IPS-NIHi7 (cell line): ENCODE measurements at regions not wholly inside any gene's neighbourhood (a gene's known extent, or its start where the extent isn't known, plus 50 kb on each side); places are given as distances from the start of the nearest gene placed in this dataset.

Source experiments
- DNase-seq: peaks from one replicate; pipeline ENCODE4 v3.0.0; 2012; ENCODE audit warnings: mixed read lengths; ENCODE audit errors: extremely low spot score

DNA sequence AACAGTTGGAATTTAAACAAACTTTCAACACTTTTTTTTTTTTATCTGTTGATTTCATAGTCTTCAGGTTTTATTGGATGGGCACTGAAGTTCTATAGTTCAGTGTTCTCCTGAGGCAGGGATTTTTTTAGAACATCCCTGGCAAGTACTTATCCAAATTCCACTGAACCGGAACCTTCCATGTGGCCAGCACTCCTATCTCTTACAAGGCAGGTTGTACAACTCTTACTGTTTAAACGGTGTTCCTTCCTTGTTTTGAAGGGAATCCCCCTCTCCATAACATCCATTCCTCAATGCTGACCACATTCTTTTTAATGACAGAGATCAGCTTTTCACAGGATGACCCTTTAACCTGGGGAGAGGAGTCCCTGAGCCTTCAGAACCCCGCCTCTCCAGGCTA, 238.9 kb upstream of the CTBP2 start:
- no peak for DNase-seq

DNA sequence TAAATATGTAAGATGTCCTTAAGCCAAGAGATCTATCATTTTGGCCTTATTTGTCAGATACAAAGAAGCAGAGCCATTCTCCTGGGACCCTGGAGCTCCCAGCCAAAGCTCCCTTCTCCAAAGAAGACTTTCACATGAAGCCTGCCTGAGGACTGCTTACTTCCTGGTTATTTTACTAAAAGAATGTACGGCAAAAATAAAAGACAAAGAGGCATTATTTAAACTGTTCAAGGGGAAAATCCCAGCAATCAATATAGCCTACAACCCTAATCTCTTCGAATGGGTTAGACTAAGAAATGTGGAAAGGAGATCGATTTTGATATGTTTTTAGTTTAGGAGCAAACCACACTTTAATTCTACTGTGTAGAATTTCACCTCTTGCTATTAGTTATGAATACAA, 237.9 kb upstream of the CTBP2 start:
- DNase-seq, result no peak

DNA sequence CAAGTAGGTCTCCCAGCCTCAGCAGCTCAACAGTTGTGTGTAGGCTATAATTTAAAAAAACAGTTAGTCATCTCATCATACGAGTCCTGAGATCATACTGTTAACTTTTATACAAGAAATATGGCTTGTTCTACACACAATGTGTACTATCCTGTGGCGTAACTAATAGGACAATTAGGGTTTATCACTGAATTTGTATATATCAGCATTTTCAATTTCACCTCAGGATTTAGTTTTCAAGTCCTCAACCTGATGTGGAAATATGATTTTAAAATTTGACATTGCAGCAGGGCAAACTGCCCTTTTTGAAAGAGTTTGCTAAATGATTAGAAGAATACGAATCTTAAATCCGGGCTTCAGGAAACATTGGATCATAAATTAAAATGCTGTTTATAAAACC, 237.2 kb upstream of the CTBP2 start:
- DNase-seq, result no peak

DNA sequence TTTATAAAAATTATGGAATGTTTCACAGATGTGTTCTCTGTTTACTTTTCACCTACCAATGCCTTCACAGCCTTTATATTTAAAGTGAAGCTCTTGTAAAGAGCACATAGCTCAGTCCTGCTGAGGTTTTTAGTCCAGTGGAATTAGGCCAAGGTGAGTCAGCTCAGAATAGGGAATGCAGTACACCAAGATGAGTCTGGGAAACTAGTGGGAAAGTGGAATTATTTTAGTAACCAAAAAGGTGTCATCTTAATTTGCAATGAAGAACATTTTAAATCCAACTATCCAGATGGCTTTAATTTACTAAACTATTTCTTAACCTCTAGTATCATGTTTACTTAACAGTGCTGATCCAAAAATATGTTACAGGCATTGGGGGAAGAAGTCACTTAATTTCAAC, 236.3 kb upstream of the CTBP2 start:
- DNase-seq, result no peak

DNA sequence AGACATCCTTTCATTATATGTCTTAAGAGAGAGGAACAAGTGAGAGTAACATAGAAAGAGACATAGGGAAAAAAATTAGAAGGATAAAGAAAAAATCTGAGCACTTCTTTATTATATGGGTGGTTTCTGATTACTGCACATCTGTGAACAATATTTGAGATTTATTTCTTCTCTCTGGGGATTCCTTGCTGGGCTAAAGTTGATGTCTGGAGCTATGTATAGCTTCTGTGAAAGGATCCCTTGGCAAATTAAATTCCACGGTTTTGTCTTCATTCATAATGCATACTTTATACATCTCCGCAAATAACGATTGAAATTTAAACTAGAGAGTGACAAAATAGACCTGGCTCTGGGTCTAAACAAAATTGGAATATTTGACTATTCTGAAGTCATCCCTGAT, 232.2 kb upstream of the CTBP2 start:
- no peak for DNase-seq

DNA sequence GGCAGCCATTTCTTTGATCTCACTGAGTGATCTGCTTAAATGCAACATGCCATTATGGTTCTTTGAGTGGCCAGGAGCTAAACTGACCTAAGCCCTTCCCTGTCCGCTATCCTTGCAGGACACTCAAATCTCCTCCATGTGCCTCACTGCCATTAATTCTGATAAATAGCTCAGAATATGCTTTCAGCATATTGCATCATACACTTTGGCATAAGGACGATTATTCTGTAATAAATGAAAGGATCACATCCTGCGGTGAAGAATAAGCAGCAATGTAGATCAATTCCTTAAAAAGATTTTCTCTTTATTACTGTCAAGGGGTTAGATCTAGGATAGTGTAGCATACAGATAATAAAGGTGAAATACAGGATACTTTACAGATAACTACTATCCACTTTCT, 231.8 kb upstream of the CTBP2 start:
- DNase-seq, result no peak

DNA sequence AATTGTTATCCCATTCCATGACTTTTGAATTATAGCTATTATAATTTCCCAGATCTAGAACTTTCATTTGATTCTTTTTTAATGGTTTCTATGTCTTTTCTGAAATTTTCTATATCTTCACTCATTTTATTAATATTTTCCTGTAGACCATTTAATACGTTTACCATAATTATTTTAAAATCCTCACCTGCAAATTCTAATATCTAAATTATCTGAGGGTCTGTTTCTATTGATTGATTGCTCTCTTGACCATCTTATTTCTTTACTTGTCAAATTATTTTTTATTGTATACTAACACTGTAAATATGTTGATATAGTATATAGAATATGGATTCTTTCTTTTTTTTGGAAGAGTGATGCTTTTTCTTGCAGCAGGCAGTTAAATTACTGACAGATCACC, 229.3 kb upstream of the CTBP2 start:
- DNase-seq, result no peak

DNA sequence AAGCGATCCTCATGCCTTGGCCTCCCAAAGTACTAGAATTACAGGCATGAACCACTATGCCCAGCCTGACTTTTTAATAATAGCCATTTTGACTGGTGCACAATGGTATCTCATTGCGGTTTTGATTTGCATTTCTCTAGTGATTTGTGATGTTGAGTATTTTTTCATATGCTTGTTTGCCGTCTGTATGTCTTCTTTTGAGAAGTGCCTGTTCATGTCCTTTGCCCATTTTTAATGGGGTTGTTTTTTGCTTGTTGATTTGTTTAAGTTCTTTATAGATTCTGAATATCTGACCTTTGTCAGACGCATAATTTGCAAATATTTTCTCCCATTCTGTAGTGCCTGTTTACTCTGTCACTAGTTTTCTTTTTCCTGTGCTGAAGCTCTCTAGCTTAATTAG, 219.2 kb upstream of the CTBP2 start:
- no peak for DNase-seq

DNA sequence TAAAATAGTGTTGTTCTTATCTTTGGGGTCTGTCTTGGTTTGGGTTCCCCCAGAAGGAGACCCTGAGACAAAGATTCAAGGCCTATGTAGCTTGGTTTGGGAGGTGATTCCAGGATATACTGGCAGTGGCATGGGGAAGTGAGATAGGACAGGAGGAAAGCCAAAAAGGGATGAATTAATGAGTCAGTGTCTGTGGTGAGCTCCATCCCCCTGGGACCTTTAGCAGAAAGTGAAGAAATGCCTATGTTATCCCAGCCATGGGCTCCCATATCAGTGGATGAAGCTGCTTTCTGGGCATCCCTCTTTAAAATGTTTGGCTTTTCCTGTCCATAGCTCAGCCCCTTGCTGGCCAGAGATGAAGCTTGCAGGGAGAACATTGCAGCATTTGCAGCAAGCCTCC, 217.0 kb upstream of the CTBP2 start:
- no peak for DNase-seq

DNA sequence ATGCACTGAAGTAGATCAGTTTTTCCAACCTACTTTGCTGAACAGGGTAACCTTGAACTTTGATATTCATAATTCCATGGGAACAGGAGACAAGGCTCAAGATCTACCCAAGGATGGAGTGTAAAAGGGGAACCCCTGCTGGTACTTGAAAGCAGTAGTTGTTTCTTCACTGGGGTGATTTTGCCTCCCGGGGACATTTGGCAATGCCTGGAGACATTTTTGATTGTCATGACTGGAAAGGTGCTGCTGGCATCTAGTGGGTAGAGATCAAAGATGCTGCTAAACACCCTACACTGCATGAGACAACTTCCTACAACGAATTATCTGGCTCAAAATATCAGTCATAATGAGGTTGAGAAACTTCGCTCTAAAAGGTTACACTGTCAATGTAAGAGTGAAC, 214.8 kb upstream of the CTBP2 start:
- no peak for DNase-seq

DNA sequence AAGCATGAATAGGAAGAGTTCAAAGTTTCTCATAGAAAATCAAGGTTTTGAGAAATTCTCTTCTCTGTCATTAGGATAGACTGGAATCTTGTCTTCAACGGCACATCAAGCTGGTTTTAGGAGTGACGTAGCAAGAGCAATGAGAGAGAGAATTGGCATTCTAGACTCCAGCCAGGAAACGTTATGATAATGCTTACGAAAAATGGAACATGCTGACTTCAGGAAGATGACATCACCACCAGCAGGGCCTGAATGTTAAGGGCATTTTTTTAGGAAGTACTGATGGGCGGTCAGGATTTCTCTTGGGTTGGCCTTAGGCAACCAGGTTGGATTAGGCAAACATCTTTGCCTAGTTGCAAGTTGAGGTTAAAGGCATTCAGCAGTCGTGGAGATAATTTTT, 213.2 kb upstream of the CTBP2 start:
- no peak for DNase-seq

DNA sequence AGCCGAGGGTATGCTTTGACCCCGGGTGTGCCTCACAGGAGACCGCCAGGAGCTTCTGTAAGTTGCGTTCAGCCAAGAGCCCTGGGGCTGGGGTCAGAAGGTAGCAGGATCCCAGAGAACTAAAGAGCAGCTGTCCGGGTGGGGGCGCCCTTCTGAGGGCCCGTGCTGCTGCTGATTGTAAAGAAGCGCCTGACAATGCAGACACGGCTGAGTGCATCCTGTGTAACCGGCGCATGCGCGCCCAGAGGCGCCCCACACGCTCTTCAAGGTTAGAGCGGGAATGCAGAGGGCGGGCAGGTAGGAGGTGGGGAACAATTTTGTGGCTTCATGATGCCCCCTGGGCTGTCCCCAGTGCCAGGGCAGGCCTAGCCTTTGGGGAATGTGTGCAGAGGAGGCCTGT, 210.2 kb upstream of the CTBP2 start:
- peak; percentile 99 for DNase-seq

DNA sequence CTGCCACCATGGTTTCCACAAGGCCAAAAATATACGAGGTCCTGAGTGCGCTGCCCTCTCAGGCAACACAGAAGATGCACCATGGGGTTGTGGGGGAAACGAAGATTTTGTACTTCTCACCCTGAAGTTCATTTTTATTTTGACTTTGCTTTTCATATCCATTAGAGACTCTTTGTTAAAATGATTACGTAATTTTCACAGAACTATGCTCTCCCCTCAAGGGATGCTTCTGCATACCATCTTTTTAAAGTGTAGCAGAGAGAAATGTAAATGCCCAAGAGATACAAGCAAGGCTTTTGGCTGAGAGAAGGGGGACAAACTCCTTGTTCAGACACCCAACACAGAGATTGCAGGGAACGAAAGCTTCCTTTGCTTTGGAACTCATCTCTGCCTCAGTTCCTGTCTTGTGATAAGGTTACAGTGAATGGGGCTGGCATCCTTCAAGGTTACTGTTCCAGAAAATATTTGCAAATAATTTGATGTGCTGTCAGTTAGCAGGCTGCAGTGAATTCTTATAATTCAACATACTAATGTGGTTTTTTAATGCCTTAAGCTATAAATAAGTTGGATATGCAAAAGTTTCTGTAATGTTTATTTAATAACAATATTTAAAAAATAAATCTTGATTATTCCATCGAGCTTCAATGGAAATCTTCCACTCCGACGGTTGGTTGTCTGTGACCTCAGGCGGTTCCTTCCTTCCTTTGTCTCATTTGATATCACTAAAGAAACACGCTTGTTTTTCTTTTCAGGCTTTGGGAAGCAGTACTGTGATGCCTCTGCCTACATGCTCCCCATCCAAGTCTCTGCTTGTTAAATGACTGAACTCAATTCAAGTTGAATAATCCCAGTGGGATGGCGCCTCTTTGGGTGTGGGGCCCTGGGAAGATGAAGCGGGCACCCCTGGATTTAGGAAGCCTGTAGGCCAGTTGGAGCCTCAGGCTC, 209.3 kb upstream of the CTBP2 start:
- no peak for DNase-seq

DNA sequence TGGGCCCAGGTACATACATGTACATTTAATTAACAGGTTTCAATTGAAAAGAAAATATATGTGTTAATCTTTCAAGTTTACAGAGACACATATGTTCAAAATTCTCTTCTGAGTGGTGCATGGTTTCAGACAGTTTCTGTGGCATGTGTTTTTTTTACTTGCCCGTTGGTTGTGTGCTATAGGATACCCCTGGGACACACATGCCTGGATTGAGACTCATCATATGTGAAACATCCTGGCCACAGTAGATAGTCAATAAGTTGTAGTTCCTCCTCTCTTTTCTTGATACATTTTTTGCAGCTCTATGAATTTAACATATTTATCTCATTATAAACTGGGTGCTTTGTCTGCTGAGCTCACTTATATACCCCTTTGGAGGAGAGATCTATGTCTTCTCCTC, 207.8 kb upstream of the CTBP2 start:
- no peak for DNase-seq

DNA sequence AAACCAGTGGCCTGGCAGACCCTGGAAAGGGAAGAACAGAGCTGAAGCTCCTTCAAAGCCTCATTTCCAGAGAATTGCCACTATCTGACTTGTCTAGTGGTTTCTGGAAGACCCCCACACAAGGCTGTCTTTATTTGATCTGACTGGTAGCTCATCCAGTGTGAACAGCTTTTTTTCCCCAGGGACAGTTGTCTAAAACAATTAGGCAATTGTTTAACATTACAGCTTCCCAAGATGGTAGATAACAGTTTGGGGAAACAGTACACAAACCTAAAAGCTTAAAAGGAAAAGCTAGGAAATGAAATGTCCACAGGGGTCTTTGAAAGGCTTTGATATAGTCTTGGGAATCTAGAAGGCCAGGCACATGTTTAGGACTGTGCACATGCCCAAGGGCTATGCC, 203.4 kb upstream of the CTBP2 start:
- no peak for DNase-seq

DNA sequence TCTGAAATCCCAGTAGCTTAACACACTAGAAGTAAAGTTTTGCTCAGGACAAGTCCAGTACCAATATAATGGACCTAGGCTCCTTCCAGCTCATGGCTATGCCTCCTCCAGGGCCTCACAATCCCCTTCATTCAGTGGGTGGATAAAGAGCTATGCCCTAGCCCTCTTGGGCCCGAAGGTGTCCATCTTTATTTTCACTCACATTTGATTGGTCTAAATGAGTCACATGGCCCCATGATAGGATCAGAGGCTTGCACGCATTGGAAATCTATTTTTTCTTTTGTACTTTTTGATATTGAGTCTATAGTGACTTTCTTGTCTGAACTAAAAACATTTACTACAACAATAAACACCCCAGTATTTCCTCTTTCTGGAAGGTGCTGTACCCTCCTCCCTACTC, 202.6 kb upstream of the CTBP2 start:
- no peak for DNase-seq

DNA sequence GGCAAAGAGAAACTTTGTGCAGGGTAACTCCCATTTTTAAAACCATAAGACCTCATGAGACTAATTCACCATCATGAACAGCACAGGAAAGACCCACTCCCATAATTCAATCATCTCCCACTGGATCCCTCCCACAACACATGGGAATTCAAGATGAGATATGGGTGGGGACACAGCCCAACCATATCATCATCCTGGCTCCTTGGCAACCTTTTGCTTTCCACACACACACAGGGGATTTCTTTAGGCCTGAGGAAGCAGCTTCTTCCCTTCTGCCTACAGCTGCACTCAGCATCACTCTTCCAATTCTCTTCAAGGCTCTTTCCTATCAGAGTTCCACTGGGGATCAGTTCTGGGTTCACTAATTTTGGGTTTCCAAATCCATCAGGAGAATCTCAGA, 199.0 kb upstream of the CTBP2 start:
- no peak for DNase-seq

DNA sequence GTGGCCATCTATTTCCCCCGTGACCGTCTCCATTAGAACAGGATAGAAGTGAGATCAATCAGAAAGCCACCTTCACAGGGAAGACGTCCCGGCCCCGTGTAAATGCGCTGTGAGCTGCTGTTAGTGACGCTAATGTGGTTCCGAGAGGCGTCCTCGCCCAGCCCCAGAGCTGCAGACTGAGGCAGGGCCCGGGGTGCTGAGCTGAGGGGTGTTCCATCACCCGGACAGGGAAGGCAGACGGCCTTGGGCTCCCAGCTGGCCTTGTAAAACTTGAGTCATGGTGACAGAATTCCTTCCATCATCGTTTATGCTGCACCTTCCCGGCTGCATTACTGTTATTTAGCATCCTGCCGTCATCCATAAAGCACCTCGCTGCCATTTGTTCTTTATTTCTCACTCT, 195.3 kb upstream of the CTBP2 start:
- no peak for DNase-seq

DNA sequence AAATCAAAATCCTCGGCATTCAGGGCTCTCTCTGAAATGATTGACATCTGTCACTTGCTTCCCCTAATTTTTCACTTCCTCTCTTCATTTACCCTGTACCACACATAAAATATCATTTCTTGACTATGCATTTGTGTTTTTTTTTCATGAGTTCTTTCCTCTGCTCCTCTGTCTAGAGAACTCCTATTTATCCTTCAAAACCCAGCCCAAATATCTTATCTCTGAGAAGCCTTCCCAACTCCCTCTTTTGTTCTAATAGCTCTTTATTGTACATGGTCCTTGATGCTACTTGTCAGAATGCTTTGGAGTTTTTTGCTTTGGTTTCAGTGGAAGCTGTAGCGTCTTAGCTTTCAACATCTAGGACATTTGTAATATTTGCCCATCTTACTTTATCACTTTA, 190.2 kb upstream of the CTBP2 start:
- DNase-seq, result no peak

DNA sequence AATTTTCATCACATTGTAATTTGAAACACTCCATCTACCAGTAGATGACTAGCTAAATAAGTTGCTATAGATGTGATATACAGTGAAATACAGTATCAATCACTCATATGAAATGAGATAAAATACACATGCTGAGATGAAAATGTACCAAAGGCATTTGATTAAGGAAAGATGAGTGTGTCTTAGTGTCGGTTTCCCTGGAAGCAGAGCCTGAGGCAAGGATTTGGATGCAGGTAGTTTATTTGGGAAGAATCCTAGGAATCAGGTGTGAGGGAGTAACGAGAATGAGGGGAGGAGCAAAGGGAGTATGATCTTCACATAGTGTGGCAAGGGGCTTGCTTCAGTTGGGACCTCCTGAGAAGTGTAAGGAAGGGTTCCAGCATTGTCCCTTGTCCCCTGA, 188.2 kb upstream of the CTBP2 start:
- no peak for DNase-seq

DNA sequence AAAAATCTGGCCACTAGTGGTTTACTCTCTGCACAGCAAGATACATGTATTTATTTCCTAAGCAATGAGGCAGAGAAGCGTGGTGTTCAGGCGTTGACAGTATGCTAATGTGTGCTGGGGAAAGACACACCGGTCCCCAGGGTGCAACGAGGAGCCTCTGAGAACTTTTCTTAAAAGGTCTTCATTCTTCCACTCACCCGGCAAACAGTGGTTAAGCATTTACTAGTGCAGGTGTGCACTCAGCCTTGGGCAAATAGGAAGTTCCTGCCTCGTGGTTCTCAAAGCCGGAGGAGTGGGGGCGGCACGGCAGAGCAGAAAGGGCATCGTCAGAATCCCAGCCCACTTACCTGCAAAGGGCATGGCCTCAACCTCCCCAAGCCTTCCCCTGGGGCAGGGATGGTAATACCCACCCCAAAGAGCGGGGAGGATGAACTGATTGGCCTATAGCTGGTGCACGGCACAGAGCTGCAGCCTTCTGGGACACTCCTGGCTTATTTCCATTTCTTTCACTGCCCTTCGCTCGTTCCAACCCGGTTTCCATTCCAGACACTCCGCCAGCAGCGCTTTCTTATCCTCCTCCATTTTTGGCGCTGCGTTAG, 184.3 kb upstream of the CTBP2 start:
- DNase-seq, result no peak

DNA sequence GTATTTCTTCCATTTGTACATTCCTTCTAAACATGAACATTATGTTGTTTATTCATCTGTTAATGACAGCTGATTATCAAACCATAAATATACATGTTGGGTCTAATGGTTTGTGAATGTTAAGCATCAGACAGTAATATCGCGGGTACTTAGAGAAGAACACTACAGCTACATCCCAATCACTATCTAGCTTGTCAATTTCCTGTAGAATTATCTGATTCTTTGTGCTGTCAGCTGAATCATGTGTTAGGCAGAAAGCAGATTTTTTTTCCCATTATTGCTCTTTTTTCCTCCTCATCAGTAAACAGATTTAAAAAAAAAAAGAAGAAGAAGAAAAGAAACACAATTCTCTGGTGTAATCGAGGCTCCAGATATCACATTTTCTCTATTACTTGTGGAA, 183.6 kb upstream of the CTBP2 start:
- DNase-seq, result no peak

DNA sequence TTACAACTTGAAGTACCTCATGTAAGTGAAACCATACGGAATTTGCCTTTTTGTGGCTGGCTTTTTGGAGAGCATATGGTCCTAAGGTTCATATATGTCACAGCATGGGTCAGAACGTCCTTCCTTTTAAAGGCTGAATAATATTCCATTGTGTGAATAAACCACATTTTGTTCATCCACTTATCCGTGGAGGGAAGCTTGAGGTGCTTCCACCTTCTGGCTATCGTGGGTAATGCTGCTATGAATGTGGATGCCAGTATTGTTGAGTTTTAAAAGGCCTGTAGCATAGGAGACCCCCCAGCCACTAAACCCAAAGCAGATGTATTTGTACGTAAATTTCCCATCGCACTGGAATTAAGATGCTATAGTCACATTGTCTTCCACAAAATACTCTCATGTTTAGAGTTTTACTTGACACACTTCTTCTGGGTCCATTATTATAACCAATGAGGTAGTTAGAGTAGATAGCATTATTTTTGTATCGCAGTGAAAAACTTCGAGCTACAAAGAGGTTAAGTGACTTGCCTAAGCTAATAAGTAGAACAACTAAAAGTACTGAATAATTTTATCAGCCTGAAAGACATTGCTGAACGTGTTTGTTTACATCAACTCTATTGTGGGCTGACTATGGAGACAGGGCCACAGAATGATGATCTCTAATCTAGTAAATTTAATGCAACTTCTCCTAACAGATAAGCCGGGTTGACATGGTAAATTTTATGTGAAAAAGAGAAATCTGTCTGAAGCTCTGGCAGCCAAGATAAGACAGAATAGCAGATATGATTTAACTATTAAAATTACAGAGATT, 183.0 kb upstream of the CTBP2 start:
- DNase-seq, result peak; percentile 44
